PFSK-1 (cell line): ENCODE measurements at regions not wholly inside any gene's neighbourhood (a gene's known extent, or its start where the extent isn't known, plus 50 kb on each side); places are given as distances from the start of the nearest gene placed in this dataset.

Experiments used
- FOXP2 ChIP-seq: optimal IDR thresholded peaks from 2 replicates; pipeline ENCODE3; 2011; ENCODE audit warnings: borderline replicate concordance, control low read depth, inconsistent platforms; ENCODE audit not compliant: insufficient read depth; ENCODE audit errors: extremely low read length, extremely low read depth
- POLR2AphosphoS5 ChIP-seq: IDR thresholded peaks from 2 replicates; pipeline ENCODE4 v1.6.1; 2012; ENCODE audit warnings: low read depth, mild to moderate bottlenecking, control low read depth, low read length, moderate library complexity
- REST ChIP-seq, 2 experiments: IDR thresholded peaks; 2 replicates each; pipeline versions ENCODE4 v1.6.1 to v1.8.0; 2011 to 2012; ENCODE audit warnings: low read depth in 2 of 2, low read length in 2 of 2, control low read depth in 1 of 2, inconsistent platforms in 1 of 2, mild to moderate bottlenecking in 1 of 2, moderate library complexity in 1 of 2; ENCODE audit not compliant: insufficient read depth in 1 of 2
- SIN3A ChIP-seq: IDR thresholded peaks from 2 replicates; pipeline ENCODE4 v1.6.1; 2012; ENCODE audit warnings: mild to moderate bottlenecking, low read length, moderate library complexity, borderline replicate concordance; ENCODE audit not compliant: insufficient read depth
- TAF1 ChIP-seq: IDR thresholded peaks from 2 replicates; pipeline ENCODE4 v1.6.1; 2012; ENCODE audit warnings: low read length, control low read depth, borderline replicate concordance; ENCODE audit not compliant: insufficient read depth

DNA sequence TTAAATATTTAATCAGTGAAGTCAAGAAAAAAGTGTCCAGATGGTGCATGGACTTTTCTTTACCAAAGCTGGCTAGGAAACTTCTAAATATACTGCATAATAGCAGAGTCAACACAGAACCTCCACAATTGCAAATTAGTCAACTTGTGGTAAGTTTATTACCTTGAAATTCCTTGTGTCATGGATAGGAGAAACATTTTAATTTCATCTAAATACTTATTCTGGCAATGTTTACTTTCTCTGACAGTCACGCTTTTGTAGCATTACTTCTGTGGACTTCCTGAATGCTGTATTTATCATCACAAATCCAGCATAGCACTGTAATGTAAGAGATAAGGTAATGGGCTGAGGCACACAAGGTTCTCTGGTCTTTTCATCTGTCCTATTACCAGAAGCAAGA is 2266.1 kb downstream of the PCDH7 start:
- TF ChIP-seq SIN3A: no peak
- no peak for TF ChIP-seq TAF1
- no peak for TF ChIP-seq POLR2AphosphoS5
- no peak for TF ChIP-seq REST (IDR thresholded peaks at IDR 0.05; ENCODE audit: insufficient read depth in 1 of 2, low read depth in 2 of 2, low read length in 2 of 2)
- no peak for TF ChIP-seq FOXP2
